Adrenal gland (tissue), 5 donors: ENCODE measurements at regions not wholly inside any gene's neighbourhood (a gene's known extent, or its start where the extent isn't known, plus 50 kb on each side); places are given as distances from the start of the nearest gene placed in this dataset.

ENCODE experiments used
- POLR2A ChIP-seq, 2 donors: fragments of 450-650 bp; IDR thresholded peaks; one replicate each; pipeline ENCODE4 v1.6.1; 2017; ENCODE audit warnings: antibody characterized with exemption in 2 of 2, mild to moderate bottlenecking in 2 of 2, moderate library complexity in 1 of 2
- TF ChIP-seq, protein P1 (sequence below), 6 experiments: fragments of 450-650 bp in 4 of 6; fragments of 200-600 bp in 2 of 6; sonication (generic) in 1 of 6; IDR thresholded peaks; 1 replicate in 5 of 6; 2 replicates in 1 of 6; pipeline versions ENCODE4 v1.5.1 to v1.8.0; 2016 to 2021; ENCODE audit warnings: antibody characterized with exemption in 6 of 6, mild to moderate bottlenecking in 2 of 6, moderate library complexity in 1 of 6
- donor health status: DM: no; HTN: no; CAD: no.

DNA sequence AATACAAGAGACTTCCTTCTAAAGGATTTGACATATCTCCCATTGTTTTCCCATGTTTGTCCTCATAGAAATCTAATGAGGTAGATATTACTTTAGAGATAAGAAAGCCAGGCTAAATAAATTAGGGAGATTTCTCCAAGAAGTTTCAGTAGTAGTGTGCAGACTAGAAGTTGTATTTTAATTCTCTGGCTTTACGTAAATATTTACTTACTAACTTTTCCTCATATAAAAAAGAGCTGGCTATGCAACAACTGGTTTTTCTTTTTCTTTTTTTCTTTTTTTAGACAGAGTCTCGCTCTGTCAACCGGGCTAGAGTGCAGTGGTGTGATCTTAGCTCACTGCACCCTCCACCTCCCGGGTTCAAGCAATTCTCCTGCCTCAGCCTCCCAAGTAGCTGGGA lies 60.6 kb upstream of the ACYP2 start:
- TF ChIP-seq, protein P1, sequence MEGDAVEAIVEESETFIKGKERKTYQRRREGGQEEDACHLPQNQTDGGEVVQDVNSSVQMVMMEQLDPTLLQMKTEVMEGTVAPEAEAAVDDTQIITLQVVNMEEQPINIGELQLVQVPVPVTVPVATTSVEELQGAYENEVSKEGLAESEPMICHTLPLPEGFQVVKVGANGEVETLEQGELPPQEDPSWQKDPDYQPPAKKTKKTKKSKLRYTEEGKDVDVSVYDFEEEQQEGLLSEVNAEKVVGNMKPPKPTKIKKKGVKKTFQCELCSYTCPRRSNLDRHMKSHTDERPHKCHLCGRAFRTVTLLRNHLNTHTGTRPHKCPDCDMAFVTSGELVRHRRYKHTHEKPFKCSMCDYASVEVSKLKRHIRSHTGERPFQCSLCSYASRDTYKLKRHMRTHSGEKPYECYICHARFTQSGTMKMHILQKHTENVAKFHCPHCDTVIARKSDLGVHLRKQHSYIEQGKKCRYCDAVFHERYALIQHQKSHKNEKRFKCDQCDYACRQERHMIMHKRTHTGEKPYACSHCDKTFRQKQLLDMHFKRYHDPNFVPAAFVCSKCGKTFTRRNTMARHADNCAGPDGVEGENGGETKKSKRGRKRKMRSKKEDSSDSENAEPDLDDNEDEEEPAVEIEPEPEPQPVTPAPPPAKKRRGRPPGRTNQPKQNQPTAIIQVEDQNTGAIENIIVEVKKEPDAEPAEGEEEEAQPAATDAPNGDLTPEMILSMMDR (IDR thresholded peaks at IDR 0.05) = no peak
- TF ChIP-seq POLR2A (IDR thresholded peaks at IDR 0.05) = no peak
